ENCODE measurements at regions not wholly inside any gene's neighbourhood (a gene's known extent, or its start where the extent isn't known, plus 50 kb on each side); places are given as distances from the start of the nearest gene placed in this dataset.

DNA sequence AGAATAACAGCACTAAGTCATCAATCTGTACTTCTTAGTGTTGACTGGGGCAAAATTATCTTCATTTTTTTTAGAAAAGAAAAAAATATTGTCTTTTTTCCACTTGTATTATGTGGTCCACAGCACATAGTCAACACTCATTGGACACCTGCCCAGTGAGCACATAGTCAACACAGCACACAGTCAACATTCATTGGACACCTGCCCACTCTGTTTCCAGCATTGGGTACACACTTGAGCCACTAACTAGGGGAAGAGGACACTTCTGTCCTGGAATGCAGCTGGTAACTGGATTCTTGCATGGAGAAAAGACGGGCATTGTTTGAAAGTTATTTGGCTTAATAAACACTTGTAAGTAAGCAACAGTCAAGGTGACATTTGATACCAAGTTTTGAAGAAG, 898.2 kb downstream of the CDY2B start (continued):
- TF ChIP-seq, protein P1, sequence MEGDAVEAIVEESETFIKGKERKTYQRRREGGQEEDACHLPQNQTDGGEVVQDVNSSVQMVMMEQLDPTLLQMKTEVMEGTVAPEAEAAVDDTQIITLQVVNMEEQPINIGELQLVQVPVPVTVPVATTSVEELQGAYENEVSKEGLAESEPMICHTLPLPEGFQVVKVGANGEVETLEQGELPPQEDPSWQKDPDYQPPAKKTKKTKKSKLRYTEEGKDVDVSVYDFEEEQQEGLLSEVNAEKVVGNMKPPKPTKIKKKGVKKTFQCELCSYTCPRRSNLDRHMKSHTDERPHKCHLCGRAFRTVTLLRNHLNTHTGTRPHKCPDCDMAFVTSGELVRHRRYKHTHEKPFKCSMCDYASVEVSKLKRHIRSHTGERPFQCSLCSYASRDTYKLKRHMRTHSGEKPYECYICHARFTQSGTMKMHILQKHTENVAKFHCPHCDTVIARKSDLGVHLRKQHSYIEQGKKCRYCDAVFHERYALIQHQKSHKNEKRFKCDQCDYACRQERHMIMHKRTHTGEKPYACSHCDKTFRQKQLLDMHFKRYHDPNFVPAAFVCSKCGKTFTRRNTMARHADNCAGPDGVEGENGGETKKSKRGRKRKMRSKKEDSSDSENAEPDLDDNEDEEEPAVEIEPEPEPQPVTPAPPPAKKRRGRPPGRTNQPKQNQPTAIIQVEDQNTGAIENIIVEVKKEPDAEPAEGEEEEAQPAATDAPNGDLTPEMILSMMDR (IDR thresholded peaks at IDR 0.05 in 2 of 3, conservative IDR thresholded peaks at IDR 0.05 in 1 of 3; ENCODE audit: borderline replicate concordance in 1 of 3, insufficient read depth in 1 of 3, low read depth in 2 of 3, low read length in 2 of 3) = no peak
- TF ChIP-seq POLR2A (IDR thresholded peaks at IDR 0.05; ENCODE audit: borderline replicate concordance, extremely low read depth, insufficient read depth, insufficient read length) (no peak), EZH2 (IDR thresholded peaks at IDR 0.05) (no peak), FOSL1 (IDR thresholded peaks at IDR 0.05; ENCODE audit: low read depth) (no peak), ZFX (IDR thresholded peaks at IDR 0.05) (no peak), YY1 (IDR thresholded peaks at IDR 0.05; ENCODE audit: extremely low read depth, insufficient replicate concordance, low read depth, low read length) (no peak)

DNA sequence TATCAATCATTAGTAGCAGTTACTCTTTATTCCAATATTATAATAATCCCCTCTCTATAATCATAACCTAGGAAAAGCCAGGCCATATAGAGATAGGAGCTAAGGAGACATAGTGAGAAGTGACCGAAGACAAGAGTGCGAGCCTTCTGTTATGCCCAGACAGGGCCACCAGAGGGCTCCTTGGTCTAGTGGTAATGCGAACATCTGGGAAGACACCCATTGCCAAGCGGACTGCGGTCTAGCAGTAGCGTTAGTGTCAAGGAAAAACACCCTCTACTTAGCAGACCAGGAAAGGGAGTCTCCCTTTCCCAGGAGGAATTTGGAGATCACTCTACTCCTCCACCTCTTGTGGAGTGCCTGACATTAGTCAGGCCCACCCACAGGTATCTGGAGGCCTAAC, 920.9 kb downstream of the CDY2B start:
- no peak for DNase-seq (ENCODE audit: low read depth, low spot score)

More for the DNA sequence above, 920.9 kb downstream of the CDY2B start:
- TF ChIP-seq SIN3A (IDR thresholded peaks at IDR 0.05; ENCODE audit: low read depth) (no peak), TCF7L2 (IDR thresholded peaks at IDR 0.05; ENCODE audit: borderline replicate concordance, extremely low read depth, insufficient read depth, insufficient read length) (no peak), CEBPB (IDR thresholded peaks at IDR 0.05; ENCODE audit: low read depth) (no peak), EZH2phosphoT487 (IDR thresholded peaks at IDR 0.05; ENCODE audit: borderline replicate concordance) (no peak)
- Histone ChIP-seq H3K36me3 (ENCODE audit: control insufficient read depth in 1 of 2, insufficient read depth in 2 of 2, low read length in 2 of 2) (no peaks in the 10 kb centered on the region), H2AFZ (ENCODE audit: low read depth, low read length, poor library complexity, severe bottlenecking) (no peak overlapping the region), H3K9me3 (ENCODE audit: control insufficient read depth in 1 of 2, insufficient read depth in 1 of 2, low read depth in 1 of 2, low read length in 2 of 2) (no peaks in the 10 kb centered on the region), H3K4me1 (ENCODE audit: control insufficient read depth in 1 of 2, insufficient read depth in 2 of 2, low read length in 2 of 2) (no peaks in the 10 kb centered on the region), H4K20me1 (ENCODE audit: insufficient read depth) (no peaks in the 10 kb centered on the region), H3K4me2 (ENCODE audit: low read length) (no peak overlapping the region), H3K9ac (ENCODE audit: low read length) (no peak overlapping the region), H3K27me3 (ENCODE audit: insufficient read depth, low read length) (no peaks in the 10 kb centered on the region), H3K27ac (ENCODE audit: low read depth, low read length) (no peak overlapping the region), H3K9me2 (ENCODE audit: insufficient read depth) (no peaks in the 10 kb centered on the region), H3K4me3 (replicated peaks in 1 of 2; ENCODE audit: low read depth in 1 of 2, low read length in 2 of 2) (no peak overlapping the region), H3K79me2 (ENCODE audit: insufficient read depth, low read length) (no peaks in the 10 kb centered on the region)
- BruUV-seq (replicated peaks) = no TSS peak
- ChIA-PET CTCF (no interaction called here), POLR2A (no interaction called here), RAD21 (ENCODE audit: low non-redundant PET in 1 of 2, low total read pairs in 2 of 2, uncharacterized antibody in 2 of 2, unreplicated experiment in 2 of 2) (no interaction called here)
- intact Hi-C loops (cut with micrococcal nuclease) = no loop called here
- no peak for ATAC-seq
